GM23338 (cell line): ENCODE measurements at regions not wholly inside any gene's neighbourhood (a gene's known extent, or its start where the extent isn't known, plus 50 kb on each side); places are given as distances from the start of the nearest gene placed in this dataset.

Experiments
- ATAC-seq: fragments of 200-7000 bp; cut with Tn5 transposase; 3 replicates; pipeline ENCODE4 v1.9.1; 2020
- DNase-seq: peaks from one replicate; pipeline ENCODE4 v3.0.0-alpha.2; 2015; ENCODE audit warnings: low spot score
- H2AFZ ChIP-seq: fragments of 200-600 bp; sonication (generic); 2 replicates; pipeline ENCODE4 v1.8.0; 2016; ENCODE audit warnings: antibody characterized with exemption, mild to moderate bottlenecking, moderate library complexity
- H3F3A ChIP-seq: fragments of 200-600 bp; sonication (generic); replicated peaks from 2 replicates; pipeline ENCODE4 v1.8.0; 2017; ENCODE audit warnings: antibody characterized with exemption, mixed run types, low read depth
- H3K27ac ChIP-seq: fragments of 200-600 bp; sonication (generic); 2 replicates; pipeline ENCODE4 v1.6.1; 2016; ENCODE audit warnings: low read depth
- H3K27me3 ChIP-seq: fragments of 200-600 bp; sonication (generic); 2 replicates; pipeline ENCODE4 v1.8.0; 2016; ENCODE audit warnings: mild to moderate bottlenecking, mixed run types, moderate library complexity; ENCODE audit not compliant: insufficient read depth
- H3K36me3 ChIP-seq: fragments of 200-600 bp; sonication (generic); 2 replicates; pipeline ENCODE4 v1.8.0; 2016; ENCODE audit warnings: mild to moderate bottlenecking; ENCODE audit not compliant: insufficient read depth
- H3K4me1 ChIP-seq: fragments of 200-600 bp; sonication (generic); 2 replicates; pipeline ENCODE4 v1.8.0; 2016; ENCODE audit warnings: mild to moderate bottlenecking, moderate library complexity; ENCODE audit not compliant: insufficient read depth
- H3K4me2 ChIP-seq: fragments of 200-600 bp; sonication (generic); 2 replicates; pipeline ENCODE4 v1.7.1; 2017; ENCODE audit warnings: mixed run types
- H3K4me3 ChIP-seq: fragments of 200-600 bp; sonication (generic); 2 replicates; pipeline ENCODE4 v1.6.1; 2016; ENCODE audit warnings: mixed run types
- H3K79me2 ChIP-seq: fragments of 200-600 bp; sonication (generic); replicated peaks from 2 replicates; pipeline ENCODE4 v1.8.0; 2017; ENCODE audit warnings: mild to moderate bottlenecking; ENCODE audit not compliant: insufficient read depth
- H3K9me2 ChIP-seq: fragments of 200-600 bp; sonication (generic); 2 replicates; pipeline ENCODE4 v1.8.0; 2017; ENCODE audit not compliant: insufficient read depth
- H4K20me1 ChIP-seq: fragments of 200-600 bp; sonication (generic); replicated peaks from 2 replicates; pipeline ENCODE4 v1.8.0; 2017; ENCODE audit warnings: mild to moderate bottlenecking; ENCODE audit not compliant: insufficient read depth
- H3K27ac Mint-ChIP-seq: 2 replicates; pipeline ENCODE4 v1.8.0; 2020; ENCODE audit warnings: inconsistent platforms, mild to moderate bottlenecking, moderate library complexity, mixed read lengths
- H3K27me3 Mint-ChIP-seq: 3 replicates; pipeline ENCODE4 v1.8.0; 2022; ENCODE audit warnings: low read depth, mild to moderate bottlenecking, moderate library complexity, mixed read lengths, inconsistent platforms; ENCODE audit not compliant: insufficient read depth, poor library complexity
- H3K36me3 Mint-ChIP-seq: 3 replicates; pipeline ENCODE4 v1.8.0; 2021; ENCODE audit warnings: low read depth, mild to moderate bottlenecking, inconsistent platforms, moderate library complexity, mixed read lengths
- H3K4me1 Mint-ChIP-seq: 3 replicates; pipeline ENCODE4 v1.8.0; 2020; ENCODE audit warnings: mild to moderate bottlenecking, inconsistent platforms, mixed read lengths
- H3K4me3 Mint-ChIP-seq: 3 replicates; pipeline ENCODE4 v1.8.0; 2021; ENCODE audit warnings: moderate library complexity, mild to moderate bottlenecking, inconsistent platforms, mixed read lengths
- H3K9me3 Mint-ChIP-seq: 3 replicates; pipeline ENCODE4 v1.8.0; 2020; ENCODE audit warnings: moderate library complexity, mild to moderate bottlenecking, inconsistent platforms, mixed read lengths
- CREB1 ChIP-seq: fragments of 250-450 bp; sonication (Bioruptor Pico); IDR thresholded peaks from 2 replicates; pipeline ENCODE4 v1.5.0; 2020; ENCODE audit warnings: low read depth, mild to moderate bottlenecking, moderate library complexity
- JUNB ChIP-seq: IDR thresholded peaks from one replicate; pipeline ENCODE4 v1.6.1; 2016; ENCODE audit warnings: antibody characterized with exemption; ENCODE audit not compliant: unreplicated experiment
- NANOG ChIP-seq: IDR thresholded peaks from 2 replicates; pipeline ENCODE4 v1.6.1; 2016; ENCODE audit warnings: antibody characterized with exemption, borderline replicate concordance
- REST ChIP-seq: IDR thresholded peaks from one replicate; pipeline ENCODE4 v1.6.1; 2018; ENCODE audit warnings: antibody characterized with exemption; ENCODE audit not compliant: unreplicated experiment
- STAT1 ChIP-seq: IDR thresholded peaks from one replicate; pipeline ENCODE4 v1.6.1; 2016; ENCODE audit warnings: antibody characterized with exemption; ENCODE audit not compliant: unreplicated experiment
- TF ChIP-seq, protein P1 (sequence below), 2 experiments: fragments of 200-600 bp in 1 of 2; sonication (generic) in 1 of 2; conservative IDR thresholded peaks; 2 replicates each; pipeline versions ENCODE4 v1.5.1 to v1.6.1; 2016 to 2017; ENCODE audit warnings: antibody characterized with exemption in 2 of 2, low read depth in 2 of 2, mild to moderate bottlenecking in 2 of 2, moderate library complexity in 1 of 2
- TF ChIP-seq, protein P2 (sequence below): IDR thresholded peaks from 2 replicates; pipeline ENCODE4 v1.6.1; 2016; ENCODE audit warnings: antibody characterized with exemption
- TF ChIP-seq, protein P3 (sequence below): fragments of 250-450 bp; sonication (Bioruptor Pico); IDR thresholded peaks from 2 replicates; pipeline ENCODE4 v1.5.0; 2020; ENCODE audit warnings: mild to moderate bottlenecking, moderate library complexity

DNA sequence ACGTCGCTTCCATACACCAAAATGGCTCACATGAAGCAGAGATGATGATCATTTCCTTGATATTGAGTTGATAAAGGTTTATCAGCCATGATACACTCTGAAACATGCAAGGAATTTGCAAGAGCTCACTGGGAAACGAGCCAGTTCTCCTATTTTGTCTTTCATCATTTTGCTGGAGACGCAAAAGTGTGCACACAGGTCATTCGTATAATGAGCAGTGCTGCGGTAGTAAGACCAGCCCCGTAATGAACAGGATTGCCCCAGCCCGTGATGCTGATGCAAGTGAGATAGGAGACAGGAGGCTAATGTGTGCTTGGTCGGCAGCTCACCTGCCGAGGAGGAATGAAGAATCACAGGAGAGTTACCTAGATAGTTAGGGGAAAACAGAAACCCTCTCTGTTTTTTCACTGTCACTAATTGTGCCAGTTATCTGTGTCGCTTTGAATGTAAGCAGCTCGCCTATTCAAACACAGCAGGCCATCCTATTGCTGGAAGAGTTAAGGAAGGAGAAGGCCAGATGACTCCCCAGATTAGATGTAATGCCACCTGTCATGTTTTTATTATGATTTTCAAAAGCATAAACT, 391.8 kb downstream of the SAMD5 start (continued):
- TF ChIP-seq REST (no peak), JUNB (no peak), NANOG (no peak), CREB1 (CRISPR knock-in tag) (no peak), STAT1 (no peak)
- TF ChIP-seq, protein P1, sequence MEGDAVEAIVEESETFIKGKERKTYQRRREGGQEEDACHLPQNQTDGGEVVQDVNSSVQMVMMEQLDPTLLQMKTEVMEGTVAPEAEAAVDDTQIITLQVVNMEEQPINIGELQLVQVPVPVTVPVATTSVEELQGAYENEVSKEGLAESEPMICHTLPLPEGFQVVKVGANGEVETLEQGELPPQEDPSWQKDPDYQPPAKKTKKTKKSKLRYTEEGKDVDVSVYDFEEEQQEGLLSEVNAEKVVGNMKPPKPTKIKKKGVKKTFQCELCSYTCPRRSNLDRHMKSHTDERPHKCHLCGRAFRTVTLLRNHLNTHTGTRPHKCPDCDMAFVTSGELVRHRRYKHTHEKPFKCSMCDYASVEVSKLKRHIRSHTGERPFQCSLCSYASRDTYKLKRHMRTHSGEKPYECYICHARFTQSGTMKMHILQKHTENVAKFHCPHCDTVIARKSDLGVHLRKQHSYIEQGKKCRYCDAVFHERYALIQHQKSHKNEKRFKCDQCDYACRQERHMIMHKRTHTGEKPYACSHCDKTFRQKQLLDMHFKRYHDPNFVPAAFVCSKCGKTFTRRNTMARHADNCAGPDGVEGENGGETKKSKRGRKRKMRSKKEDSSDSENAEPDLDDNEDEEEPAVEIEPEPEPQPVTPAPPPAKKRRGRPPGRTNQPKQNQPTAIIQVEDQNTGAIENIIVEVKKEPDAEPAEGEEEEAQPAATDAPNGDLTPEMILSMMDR (conservative IDR thresholded peaks at IDR 0.05; ENCODE audit: low read depth in 2 of 2): no peak
- TF ChIP-seq, protein P2, sequence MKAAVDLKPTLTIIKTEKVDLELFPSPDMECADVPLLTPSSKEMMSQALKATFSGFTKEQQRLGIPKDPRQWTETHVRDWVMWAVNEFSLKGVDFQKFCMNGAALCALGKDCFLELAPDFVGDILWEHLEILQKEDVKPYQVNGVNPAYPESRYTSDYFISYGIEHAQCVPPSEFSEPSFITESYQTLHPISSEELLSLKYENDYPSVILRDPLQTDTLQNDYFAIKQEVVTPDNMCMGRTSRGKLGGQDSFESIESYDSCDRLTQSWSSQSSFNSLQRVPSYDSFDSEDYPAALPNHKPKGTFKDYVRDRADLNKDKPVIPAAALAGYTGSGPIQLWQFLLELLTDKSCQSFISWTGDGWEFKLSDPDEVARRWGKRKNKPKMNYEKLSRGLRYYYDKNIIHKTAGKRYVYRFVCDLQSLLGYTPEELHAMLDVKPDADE: no peak

DNA sequence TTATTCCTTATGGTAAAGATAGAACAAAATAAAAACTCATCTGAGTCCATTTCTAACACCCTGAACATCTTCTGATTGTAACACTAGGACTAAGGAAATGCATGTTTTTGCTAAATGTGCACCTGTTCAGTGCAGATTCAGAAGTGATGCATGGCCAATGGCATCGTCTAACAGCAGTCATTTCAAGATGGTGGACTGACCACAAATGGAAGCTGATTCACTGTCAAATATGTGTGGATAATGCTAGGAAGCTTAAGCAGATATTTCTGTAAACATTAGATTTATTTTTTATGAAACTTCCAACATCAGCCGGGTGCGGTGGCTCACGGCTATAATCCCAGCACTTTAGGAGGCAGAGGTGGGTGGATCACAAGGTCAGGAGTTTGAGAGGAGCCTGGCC, 394.8 kb downstream of the SAMD5 start:
- Mint-ChIP-seq H3K4me3 (no peak overlapping the region), H3K4me1 (peaks cover 10% of the 10 kb centered on the region; the same call in 2 of the 3 replicates), H3K27me3 (peaks cover 2% of the 10 kb centered on the region), H3K36me3 (no peaks in the 10 kb centered on the region), H3K27ac (no peak overlapping the region), H3K9me3 (no peaks in the 10 kb centered on the region)
- Histone ChIP-seq H3K27ac (no peak overlapping the region), H3F3A (no peaks in the 10 kb centered on the region), H3K27me3 (no peaks in the 10 kb centered on the region), H3K4me1 (no peaks in the 10 kb centered on the region), H4K20me1 (no peaks in the 10 kb centered on the region), H2AFZ (no peak overlapping the region), H3K4me2 (no peak overlapping the region), H3K36me3 (no peaks in the 10 kb centered on the region), H3K79me2 (no peaks in the 10 kb centered on the region), H3K9me2 (peaks cover 5% of the 10 kb centered on the region; the same call in 1 of the 2 replicates), H3K4me3 (no peak overlapping the region)
- DNase-seq: no peak
- no peak for ATAC-seq
- TF ChIP-seq, protein P3, sequence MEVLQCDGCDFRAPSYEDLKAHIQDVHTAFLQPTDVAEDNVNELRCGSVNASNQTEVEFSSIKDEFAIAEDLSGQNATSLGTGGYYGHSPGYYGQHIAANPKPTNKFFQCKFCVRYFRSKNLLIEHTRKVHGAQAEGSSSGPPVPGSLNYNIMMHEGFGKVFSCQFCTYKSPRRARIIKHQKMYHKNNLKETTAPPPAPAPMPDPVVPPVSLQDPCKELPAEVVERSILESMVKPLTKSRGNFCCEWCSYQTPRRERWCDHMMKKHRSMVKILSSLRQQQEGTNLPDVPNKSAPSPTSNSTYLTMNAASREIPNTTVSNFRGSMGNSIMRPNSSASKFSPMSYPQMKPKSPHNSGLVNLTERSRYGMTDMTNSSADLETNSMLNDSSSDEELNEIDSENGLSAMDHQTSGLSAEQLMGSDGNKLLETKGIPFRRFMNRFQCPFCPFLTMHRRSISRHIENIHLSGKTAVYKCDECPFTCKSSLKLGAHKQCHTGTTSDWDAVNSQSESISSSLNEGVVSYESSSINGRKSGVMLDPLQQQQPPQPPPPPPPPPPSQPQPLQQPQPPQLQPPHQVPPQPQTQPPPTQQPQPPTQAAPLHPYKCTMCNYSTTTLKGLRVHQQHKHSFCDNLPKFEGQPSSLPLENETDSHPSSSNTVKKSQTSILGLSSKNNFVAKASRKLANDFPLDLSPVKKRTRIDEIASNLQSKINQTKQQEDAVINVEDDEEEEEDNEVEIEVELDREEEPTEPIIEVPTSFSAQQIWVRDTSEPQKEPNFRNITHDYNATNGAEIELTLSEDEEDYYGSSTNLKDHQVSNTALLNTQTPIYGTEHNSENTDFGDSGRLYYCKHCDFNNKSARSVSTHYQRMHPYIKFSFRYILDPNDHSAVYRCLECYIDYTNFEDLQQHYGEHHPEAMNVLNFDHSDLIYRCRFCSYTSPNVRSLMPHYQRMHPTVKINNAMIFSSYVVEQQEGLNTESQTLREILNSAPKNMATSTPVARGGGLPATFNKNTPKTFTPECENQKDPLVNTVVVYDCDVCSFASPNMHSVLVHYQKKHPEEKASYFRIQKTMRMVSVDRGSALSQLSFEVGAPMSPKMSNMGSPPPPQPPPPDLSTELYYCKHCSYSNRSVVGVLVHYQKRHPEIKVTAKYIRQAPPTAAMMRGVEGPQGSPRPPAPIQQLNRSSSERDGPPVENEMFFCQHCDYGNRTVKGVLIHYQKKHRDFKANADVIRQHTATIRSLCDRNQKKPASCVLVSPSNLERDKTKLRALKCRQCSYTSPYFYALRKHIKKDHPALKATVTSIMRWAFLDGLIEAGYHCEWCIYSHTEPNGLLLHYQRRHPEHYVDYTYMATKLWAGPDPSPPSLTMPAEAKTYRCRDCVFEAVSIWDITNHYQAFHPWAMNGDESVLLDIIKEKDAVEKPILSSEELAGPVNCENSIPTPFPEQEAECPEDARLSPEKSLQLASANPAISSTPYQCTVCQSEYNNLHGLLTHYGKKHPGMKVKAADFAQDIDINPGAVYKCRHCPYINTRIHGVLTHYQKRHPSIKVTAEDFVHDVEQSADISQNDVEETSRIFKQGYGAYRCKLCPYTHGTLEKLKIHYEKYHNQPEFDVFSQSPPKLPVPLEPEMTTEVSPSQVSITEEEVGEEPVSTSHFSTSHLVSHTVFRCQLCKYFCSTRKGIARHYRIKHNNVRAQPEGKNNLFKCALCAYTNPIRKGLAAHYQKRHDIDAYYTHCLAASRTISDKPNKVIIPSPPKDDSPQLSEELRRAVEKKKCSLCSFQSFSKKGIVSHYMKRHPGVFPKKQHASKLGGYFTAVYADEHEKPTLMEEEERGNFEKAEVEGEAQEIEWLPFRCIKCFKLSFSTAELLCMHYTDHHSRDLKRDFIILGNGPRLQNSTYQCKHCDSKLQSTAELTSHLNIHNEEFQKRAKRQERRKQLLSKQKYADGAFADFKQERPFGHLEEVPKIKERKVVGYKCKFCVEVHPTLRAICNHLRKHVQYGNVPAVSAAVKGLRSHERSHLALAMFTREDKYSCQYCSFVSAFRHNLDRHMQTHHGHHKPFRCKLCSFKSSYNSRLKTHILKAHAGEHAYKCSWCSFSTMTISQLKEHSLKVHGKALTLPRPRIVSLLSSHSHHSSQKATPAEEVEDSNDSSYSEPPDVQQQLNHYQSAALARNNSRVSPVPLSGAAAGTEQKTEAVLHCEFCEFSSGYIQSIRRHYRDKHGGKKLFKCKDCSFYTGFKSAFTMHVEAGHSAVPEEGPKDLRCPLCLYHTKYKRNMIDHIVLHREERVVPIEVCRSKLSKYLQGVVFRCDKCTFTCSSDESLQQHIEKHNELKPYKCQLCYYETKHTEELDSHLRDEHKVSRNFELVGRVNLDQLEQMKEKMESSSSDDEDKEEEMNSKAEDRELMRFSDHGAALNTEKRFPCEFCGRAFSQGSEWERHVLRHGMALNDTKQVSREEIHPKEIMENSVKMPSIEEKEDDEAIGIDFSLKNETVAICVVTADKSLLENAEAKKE (CRISPR knock-in tag): no peak
- TF ChIP-seq REST (no peak), STAT1 (no peak), NANOG (no peak)
